GM18909 (cell line): ENCODE measurements at regions not wholly inside any gene's neighbourhood (a gene's known extent, or its start where the extent isn't known, plus 50 kb on each side); places are given as distances from the start of the nearest gene placed in this dataset.

Experiments
- ATAC-seq: cut with Tn5 transposase; IDR thresholded peaks from one replicate; pipeline ENCODE4 v1.9.1; 2021; ENCODE audit warnings: mild to moderate bottlenecking; ENCODE audit not compliant: unreplicated experiment, poor library complexity

- no peak for ATAC-seq
Observed at GRCh38 chr2:71757351-71757750, 304.0 kb downstream of the DYSF start.

- no peak for ATAC-seq
Observed at GRCh38 chr2:71756280-71756906, 303.0 kb downstream of the DYSF start.

- ATAC-seq = no peak
Observed at GRCh38 chr2:71751590-71751989, 298.2 kb downstream of the DYSF start.

GRCh38 chr2:71749671-71750101 lies 296.3 kb downstream of the DYSF start:
- ATAC-seq = no peak

GRCh38 chr2:71748227-71748626 lies 294.9 kb downstream of the DYSF start:
- no peak for ATAC-seq

GRCh38 chr2:71747559-71747958 lies 294.2 kb downstream of the DYSF start:
- ATAC-seq = no peak

GRCh38 chr2:71746946-71747501 lies 293.7 kb downstream of the DYSF start:
- ATAC-seq = no peak

- ATAC-seq = no peak
Observed at GRCh38 chr2:71744781-71745180, 291.4 kb downstream of the DYSF start.

GRCh38 chr2:71743995-71744675 lies 290.8 kb downstream of the DYSF start:
- ATAC-seq = no peak

GRCh38 chr2:71742953-71743601 lies 289.7 kb downstream of the DYSF start:
- ATAC-seq = no peak

GRCh38 chr2:71736986-71737385 lies 283.6 kb downstream of the DYSF start:
- ATAC-seq = no peak

- ATAC-seq = no peak
Observed at GRCh38 chr2:71736091-71736861, 282.9 kb downstream of the DYSF start.
